Suppressor macrophage treated with lipopolysaccharide for 4 hours (primary cell): ENCODE measurements at regions not wholly inside any gene's neighbourhood (a gene's known extent, or its start where the extent isn't known, plus 50 kb on each side); places are given as distances from the start of the nearest gene placed in this dataset.
"Not testable (repeated sequence)": the region's sequence is repeated elsewhere in the genome, so short reads cannot be mapped to it uniquely, and the experiment has no call there.

Source experiments
- DNase-seq: peaks from one replicate; pipeline ENCODE4 v3.0.0-alpha.2; 2020

DNA sequence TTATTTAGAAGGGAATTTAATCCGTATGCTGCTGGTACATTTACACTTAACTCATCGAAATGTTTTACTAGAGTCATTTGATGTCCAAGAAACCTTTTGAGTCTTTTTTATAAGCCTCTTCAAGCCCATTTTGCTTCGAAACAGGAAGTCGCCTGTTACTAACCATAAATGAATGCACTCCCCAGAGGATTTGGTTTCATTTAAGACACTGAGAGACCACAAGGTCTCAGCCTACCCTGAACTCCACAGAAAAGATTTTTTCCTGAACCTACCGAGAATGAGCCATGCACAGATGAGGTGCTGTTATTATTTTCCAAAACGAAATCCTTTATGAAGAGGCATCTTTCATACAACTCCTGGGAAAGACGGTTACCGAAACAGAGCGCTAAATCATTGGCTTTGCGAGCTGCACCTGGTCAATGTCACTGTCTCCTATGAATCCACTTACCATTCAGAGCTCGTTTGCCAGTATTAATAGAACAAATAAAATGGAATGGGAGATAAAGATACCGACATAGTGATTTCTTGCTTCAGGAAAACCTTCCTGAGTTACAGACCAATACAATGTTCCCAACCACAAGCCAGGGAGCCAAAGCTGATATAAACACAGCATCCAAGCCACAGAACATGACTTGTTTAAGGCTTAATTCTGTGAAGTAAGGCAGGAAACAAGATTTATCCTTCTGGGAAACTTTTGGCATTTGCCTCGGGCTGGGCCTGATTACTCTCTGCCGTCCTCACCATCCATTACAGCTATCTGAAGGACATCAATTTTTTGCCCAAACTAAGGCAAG lies 382.1 kb downstream of the OSR1 start:
- no peak for DNase-seq

DNA sequence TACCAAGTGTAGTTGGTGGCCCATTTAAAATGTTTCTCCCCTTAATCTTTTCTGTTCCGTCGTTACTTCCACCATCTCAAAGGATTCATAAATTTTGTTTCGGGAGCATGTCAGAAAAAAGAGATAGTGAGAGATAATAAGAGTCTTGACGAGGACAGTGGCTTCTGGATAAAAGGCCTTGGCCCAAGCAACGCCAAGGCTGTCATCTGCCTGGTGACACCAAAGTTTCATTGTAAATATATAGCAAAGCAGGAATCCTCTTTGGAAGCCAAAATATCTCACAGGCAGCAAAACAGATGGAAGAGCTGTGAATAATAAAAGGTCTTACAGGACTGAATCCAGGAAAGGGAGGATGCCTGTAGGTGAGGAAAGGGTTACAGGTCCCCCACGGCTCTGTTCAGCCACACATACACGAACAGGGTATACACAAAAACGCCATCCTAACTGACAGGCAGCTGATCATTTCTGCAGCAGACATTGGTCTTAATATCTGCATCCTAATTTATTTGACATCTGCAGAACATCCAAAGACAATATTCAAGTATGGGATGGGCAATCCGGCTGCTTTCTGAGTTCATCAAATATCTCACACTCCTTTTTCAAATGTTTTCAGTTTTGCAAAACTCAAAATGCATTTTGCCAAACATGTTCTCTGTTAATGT lies 382.8 kb downstream of the OSR1 start:
- DNase-seq = no peak

DNA sequence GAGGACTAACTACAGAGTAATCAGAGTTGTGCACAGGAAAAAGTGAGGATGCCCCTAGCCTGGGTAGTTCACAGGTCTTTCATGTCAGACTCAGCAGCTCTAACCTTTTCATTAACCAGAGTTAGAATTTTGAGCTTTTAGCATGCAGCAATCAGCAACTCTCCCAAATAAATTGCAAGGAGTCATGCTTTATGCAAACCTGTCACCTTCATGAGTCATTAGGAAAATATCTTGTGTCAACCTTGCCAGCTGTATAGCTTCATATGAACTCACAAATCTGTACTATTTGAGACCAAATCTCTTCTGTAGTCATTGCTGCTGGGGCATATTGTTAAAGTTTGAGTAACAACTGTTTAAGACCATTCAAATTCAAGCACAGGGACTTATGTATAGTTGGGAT lies 382.3 kb upstream of the NT5C1B start:
- no peak for DNase-seq

DNA sequence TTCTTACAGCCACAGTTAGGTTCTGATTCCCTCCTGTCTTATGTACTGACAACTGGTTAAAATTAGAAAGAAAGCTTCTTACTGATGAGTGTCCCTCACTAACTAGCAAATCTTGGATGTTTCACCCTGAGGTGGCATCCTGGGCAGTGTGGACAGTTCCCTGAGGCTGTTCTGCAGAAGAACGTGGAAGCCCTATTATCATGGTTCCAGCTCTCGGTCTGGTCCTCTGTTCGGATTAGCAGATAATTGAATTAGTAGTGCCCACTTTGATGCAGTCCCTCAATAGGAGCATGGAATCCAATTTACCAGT lies 381.7 kb upstream of the NT5C1B start:
- no peak for DNase-seq

DNA sequence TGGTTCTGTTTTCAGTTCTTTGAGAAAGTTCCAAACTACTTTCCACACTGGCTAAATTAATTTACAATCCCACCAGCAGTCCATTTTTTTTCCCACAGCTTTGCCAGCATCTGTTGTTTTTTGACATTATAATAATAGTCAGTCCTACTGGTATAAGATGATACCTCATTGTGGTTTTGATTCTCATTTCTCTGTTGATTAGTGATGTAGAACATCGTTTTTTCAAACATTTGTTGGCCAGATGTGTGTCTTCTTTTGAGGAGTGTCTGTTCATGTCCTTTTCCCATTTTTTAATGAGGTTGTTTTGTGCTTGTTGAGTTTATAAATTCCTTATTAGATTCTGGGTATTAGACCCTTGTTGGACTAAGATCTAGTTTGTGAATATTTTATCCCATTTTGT lies 376.8 kb upstream of the NT5C1B start:
- no peak for DNase-seq

DNA sequence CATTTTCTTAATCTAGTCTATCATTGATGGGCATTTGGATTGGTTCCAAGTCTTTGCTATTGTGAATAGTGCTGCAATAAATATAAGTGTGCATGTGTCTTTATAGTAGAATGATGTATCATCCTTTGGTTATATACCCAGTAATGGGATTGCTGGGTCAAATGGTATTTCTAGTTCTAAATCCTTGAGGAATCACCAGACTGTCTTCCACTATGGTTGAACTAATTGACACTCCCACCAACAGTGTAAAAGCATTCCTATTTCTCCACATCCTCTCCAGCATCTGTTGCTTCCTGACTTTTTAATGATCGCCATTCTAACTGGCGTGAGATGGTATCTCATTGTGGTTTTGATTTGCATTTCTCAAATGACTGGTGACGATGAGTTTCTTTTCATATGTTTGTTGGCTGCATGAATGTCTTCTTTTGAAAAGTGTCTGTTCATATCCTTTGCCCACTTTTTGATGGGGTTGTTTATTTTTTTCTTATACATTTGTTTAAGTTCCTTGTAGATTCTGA lies 374.4 kb upstream of the NT5C1B start:
- not testable (repeated sequence) for DNase-seq

DNA sequence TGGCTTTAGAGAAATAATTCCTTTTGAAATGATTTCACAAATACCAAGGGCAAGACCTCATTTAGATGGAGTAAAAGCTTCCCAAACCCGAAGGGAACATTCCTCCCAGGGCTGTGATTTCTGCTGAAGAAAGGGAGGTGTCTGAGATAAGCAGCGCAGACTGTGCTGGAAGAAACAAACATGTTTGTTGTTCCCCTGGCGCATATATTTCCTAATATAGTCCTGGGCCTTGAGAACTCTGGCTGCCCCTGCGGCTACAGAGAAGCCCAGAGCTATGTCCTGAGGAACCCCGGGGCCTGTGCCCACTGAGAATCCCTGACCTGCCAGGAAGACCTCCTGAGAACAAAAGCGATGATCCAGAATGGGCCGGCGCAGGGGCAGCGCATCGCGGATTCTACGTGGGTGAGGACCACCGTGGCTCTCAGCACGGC lies 372.6 kb upstream of the NT5C1B start:
- no peak for DNase-seq

DNA sequence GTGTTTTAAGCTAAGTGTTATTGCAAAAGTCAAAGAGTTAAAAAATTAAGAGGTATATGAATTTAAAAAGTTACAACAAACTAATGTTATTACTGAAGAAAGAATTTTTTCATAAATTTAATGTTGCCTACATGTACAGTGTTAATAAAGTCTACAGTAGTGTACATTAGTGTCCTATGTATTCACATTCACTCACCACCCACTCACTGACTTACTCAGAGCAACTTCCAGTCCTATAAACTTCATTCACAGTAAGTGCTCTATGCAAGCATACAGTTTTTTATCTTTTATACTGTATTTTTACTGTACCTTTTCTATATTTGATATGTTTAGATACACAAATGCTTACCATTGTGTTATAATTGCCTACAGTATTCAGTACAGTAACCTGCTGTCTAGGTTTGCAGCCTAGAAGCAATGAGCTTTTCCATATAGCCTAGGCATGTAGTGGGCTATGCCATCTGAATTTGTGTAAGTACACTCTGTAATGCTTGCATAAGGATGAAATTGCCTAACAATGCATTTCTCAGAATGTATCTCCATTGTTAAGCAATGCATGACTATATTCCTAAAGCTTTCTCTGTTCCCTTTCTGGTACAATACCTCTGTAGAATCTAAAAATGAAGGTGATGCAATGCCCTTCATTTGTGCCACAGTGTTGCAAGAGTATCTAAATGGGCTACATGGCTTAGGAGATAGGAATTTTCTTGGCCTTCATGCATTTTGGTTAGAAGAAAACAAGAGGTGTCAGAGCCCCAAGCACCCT lies 370.8 kb upstream of the NT5C1B start:
- peak; percentile 13 for DNase-seq

DNA sequence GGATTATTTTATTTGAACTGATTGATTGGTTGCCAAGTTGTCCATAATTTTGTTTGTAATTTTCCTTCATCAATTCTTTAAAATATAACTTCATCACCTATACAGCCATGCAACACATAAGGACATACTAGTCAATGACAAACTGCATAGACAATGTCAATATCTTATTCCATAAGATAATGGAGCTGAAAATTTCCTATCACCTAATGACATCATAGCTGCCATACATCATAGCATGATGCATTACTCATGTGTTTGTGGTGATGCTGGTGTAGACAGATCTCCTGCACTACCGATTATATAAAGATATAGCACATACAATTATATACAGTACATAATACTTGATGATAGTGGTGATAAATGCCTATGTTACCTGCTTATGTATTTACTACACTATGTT lies 369.8 kb upstream of the NT5C1B start:
- no peak for DNase-seq

DNA sequence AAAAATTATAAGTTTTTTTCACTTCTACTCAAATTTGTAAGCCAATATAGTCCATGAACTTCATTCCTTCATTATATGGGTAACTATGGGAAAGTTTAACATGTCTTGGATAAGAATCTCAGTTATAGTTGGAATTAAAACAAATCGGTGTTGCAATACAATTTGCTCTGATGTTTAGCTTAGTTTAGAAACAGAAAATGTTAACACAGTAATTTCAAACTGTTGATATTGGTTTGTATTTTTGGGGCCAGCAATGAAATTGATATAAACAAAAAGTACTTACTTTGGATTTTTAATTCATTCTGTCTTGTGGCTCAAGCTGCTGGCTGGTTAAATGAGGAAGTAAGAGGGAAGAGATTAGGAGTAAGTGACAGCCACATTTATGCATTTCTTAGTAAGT lies 368.5 kb upstream of the NT5C1B start:
- DNase-seq = no peak

DNA sequence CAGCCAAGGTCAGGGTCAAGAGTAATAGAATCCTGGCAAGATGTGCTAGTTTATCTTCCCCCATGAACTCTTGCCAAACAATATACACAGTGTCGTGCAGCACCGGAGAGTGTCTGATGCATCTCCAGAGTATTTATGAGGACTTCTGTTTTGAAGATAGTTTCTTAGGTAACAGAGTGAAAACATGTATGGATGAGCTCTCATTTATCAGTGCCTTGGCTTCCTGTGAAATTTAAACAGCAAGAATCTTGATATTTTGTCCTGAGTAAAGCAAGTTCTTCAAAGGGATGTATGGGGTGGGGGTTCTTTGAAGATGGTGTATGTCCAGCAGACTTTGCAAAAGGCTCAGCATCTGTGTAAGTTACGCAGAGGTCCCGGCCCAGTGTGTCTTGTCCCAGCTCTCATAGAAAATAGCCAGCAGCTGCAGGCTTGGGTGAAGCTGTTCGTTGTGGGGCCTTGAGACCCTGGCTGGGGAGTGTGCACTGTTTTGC lies 361.0 kb upstream of the NT5C1B start:
- no peak for DNase-seq

DNA sequence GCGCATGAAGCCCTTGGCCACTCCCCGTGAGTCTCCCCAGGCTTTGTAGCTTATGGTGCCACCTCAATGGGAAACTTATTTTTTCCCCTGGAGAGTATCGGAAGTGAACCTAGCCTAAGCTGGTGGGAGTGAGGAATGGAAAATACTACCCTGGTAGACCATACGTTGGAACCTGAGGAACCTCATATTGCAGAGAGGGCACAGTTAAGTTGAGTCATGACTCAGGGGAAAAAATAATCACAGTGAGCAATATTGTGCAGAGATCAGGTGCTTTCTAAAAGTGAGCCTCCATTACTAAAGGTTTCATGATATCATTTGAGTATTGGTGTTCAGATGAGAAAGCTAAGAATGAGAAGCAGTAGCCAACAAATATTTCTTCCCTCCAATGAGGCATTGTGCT lies 360.5 kb upstream of the NT5C1B start:
- no peak for DNase-seq

DNA sequence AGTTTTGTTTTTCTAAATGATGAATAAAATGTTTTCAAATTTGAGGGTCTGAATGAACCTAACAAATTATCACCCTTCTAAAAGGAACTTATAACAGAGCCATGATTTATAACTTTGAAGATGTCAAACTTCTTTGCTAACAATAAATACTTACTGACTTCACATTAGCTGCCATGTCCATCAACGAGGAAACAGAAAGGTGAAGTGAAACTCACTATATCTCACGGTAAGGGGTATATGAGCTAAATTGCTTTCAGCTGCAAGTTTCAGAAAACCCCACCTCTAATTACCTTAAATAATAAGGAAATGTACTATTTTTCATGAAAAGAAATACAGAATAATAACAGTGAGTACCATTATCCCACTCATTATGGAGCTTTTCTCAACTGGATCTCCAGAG lies 350.8 kb upstream of the NT5C1B start:
- no peak for DNase-seq

DNA sequence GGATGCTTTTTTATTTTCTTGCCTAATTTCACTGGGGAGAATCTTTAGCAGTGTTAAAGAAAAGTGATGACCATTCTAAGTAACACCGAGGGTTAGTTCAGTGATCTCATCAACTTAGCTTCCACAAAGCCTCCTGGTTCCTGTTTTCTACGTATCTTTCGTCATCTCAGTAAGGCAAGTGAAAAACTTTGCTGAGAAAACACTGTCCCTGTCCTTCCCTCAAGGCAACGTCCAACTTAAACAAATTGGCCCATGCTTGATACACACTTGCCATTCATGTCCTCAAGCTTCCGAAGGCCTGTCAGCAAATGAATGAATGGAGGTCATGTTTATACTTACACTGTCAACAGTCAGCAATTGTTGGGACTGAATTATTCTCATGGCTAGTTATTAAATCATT lies 350.4 kb upstream of the NT5C1B start:
- DNase-seq = not testable (repeated sequence)

DNA sequence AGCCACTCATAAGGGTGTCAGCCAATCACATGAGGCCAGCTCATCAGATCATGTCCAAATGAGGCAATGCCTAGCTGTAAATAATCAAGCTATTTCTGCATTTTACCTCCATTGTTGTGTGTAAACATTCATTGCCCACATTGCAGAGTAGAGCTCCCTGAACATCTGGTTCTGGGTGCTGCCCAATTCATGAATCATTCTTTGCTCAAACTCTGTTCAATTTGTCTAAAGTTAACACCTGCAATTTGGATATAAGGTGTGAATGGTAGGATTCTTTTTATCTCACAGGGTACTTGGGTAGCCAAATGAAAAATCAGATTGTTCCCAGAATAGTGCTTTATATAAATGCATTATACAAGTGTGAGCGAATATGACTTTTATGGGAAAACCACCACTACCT lies 345.5 kb upstream of the NT5C1B start:
- no peak for DNase-seq

DNA sequence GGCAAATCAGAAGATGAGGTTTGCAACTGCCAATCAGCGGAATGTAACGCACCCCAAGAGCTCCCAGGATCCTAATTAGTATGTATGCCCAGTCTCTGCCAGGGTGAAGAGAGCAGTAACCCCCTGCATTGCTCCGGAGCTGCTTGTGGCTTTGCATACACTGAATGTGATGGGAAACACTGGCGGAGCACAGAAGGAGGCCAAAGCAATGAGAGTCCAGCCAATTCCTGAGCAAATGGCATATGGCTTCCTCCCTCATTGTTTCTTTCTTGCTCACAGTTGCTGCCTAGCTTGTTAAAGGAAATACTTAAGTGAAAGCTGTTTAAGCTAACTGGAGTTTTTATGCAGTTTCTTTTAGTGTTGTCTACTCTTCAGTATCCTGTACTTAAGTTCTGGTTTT lies 343.5 kb upstream of the NT5C1B start:
- DNase-seq = no peak

DNA sequence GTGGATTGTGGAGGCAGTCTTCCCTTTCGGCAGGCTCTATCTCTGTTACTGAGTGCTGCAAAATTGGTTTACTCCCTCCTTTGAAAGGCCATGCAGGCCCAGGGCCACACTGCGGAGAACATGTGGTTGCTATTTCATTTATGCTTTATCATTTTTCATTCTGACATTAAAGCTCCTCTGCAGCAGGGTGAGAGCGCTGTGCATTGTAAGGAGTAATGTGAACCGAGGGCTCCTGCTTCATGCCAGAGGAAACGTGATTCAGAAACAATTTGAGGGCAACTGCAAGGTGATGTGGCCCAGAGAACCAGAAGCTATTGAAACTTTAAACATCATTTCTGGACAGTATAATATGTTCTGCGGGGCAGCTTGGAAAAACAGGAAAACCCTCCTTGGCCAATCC lies 341.6 kb upstream of the NT5C1B start:
- no peak for DNase-seq

DNA sequence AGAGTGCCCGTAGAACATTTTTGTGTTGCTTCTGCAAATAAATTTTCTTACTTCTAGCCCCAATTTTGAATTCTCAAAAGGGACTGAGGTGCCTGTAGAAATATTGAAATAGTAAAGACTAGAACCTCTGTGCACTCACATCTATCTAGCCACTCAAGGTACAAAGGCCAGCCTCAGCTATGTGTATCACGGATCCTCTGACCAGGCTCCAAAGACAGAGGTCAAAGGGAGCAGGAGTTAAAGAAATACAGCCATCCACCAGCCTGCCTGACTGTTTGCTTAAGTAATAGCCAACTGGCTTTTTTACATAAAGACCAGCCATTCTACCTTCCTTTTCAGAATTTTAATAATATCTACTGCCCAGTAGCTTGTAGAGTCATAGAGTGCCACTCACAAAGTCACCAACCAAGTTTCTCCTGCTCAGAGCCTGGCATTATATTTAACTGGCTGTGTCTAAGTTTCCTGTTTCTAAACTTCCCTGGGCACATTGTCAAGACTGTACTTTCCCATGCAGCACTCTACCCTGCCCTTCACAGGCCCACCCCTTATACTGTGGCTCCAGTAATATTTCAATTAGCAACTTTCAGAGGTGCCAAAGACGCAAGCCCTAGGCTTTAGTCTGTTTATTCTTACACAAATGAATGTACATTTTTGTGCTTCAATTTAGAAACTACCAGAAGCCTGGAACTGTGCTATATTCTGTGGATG lies 338.3 kb upstream of the NT5C1B start:
- DNase-seq = no peak

DNA sequence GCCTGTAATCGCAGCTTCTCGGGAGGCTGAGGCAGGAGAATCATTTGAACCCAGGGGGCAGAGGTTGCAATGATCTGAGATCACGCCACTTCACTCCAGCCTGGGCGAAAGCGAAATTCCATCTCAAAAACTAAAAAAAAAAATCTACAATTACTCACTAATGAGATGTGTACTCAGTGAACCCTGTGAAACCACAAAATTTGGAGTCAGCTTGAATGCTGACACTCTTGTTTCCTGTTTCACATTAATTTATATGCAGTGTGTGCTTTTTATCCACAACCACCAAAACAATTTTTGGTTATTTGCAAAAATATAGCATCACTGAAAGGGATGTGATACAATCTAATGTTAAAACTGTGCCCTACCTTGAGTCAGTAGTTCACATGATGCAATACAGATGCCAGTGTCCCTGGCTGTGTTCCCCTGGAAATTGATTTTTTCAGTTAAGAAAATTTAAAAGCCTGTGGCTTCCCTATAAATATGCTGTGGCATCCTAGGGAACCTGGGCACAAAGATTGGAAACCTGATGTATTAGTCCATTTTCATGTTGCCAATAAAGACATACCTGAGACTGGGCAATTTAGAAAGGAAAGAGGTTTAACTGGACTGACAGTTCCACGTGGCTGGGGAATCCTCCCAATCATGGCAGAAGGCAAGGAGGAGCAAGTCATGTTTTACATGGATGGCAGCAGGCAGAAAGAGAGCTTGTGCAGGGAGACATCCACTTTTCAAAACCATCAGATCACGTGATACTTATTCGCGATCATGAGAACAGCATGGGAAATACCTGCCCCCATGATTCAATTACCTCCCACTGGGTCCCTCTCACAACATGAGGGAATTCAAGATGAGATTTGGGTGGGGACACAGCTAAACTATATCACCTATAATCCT lies 337.5 kb upstream of the NT5C1B start:
- DNase-seq = no peak

DNA sequence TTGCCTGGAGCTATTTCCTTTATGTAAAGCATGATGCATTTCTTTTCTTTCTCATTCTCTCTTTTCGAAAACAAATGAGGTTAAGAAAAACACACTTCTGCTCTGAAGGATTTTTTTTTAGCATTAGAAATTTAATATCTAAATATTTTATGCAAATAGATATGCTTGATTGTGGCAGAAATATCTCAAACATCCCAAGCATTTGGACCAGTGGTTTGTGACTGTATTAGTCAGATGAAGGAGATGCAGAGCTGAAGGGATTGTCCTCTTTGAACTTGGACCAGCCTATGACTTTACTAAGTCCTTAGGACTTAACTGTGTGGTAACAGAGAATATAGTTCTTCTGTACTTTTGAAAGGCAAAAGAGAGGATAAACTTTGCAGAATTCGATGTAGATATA lies 335.9 kb upstream of the NT5C1B start:
- no peak for DNase-seq

DNA sequence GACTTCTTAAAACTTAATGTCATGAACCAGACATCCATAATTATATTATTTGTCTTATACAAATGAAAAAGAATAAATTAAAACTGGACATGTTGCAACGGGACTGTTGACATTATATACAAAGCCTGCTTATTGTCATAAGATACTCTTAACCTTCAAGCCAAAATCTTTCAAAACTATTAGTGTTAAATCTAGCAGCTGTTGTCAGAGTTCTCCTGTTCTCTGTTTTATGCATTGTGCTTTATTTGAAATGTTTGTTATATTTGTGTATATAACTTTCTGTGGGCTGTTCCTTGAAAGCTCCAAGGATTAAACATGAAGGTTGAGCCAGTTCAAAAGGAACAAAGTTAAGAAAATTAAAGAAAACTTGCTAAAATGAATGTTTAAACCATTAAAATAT lies 335.5 kb upstream of the NT5C1B start:
- no peak for DNase-seq

DNA sequence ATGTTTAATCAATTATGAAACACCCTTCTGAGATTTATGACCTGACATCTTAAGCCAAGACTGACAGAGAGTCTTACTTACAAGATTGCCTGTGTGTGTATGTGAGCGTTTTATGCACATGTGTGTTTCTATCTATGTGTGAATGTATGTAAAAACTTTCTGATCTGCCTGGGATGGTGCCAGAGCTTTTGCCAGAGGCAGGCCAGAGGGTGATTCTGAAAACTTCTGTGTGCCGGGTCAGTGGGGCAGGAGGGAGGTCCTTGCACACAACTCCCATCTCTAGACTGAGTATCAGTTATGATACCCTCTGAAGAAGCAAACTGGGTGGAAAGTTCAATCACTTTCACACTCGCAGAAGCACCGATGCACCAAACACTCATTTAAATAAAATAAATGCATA lies 335.0 kb upstream of the NT5C1B start:
- no peak for DNase-seq
